ENCODE measurements at regions not wholly inside any gene's neighbourhood (a gene's known extent, or its start where the extent isn't known, plus 50 kb on each side); places are given as distances from the start of the nearest gene placed in this dataset.

DNA sequence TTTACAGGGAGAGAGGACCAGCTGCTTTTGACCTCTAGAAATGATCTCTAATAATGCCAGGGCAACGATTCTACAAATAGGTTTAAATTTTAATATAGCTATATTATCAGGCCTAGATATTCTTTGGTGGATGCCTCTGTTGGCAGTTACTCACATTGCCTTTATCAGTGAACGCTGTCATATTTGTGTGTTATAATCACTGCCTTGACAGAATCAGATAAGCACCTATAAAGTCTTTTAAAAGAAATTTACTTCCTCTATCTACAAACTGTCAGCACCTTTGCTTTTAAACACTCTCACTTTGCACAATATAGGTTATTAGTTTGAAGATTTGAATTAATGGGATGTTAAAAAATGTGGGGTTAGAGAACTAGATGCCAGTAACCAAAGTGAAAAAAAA lies 324.1 kb downstream of the ZIC1 start:
- no peak for TF ChIP-seq RAD21 (IDR thresholded peaks at IDR 0.05; ENCODE audit: low read length)
- TF ChIP-seq CHD1 (IDR thresholded peaks at IDR 0.05; ENCODE audit: low read depth, low read length): no peak
- TF ChIP-seq, protein P1, sequence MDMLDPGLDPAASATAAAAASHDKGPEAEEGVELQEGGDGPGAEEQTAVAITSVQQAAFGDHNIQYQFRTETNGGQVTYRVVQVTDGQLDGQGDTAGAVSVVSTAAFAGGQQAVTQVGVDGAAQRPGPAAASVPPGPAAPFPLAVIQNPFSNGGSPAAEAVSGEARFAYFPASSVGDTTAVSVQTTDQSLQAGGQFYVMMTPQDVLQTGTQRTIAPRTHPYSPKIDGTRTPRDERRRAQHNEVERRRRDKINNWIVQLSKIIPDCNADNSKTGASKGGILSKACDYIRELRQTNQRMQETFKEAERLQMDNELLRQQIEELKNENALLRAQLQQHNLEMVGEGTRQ (IDR thresholded peaks at IDR 0.05; ENCODE audit: low read depth, low read length): no peak
- H3K23ac ChIP-seq (ENCODE audit: low read depth, low read length): no peak overlapping the region
- H3K18ac ChIP-seq (ENCODE audit: low read depth, low read length): no peak overlapping the region
- no peak overlapping the region for H2AFZ ChIP-seq (replicated peaks; ENCODE audit: low read length, poor library complexity)
- WGBS, 2 experiments (ENCODE audit: extremely low coverage in 2 of 2, insufficient read length in 1 of 2): no CpG with 5 or more reads among the region's 2 CpGs
- H2AK5ac ChIP-seq (ENCODE audit: low read depth, low read length): no peak overlapping the region
- no peak overlapping the region for H4K91ac ChIP-seq (ENCODE audit: insufficient read depth, low read depth, low read length)
- DNase-seq (no peak), ATAC-seq (ENCODE audit: low read depth) (no peak)
- no peaks in the 10 kb centered on the region for H3K36me3 ChIP-seq (ENCODE audit: control insufficient read depth, insufficient read depth, low read length)
- H4K20me1 ChIP-seq (ENCODE audit: insufficient read depth, low read length): no peaks in the 10 kb centered on the region
- no peaks in the 10 kb centered on the region for H3K79me1 ChIP-seq (ENCODE audit: low read depth in 1 of 2, low read length in 2 of 2)
- H3K27me3 ChIP-seq (ENCODE audit: control insufficient read depth, insufficient read depth, low read length): no peaks in the 10 kb centered on the region
- no peak overlapping the region for H2BK15ac ChIP-seq (ENCODE audit: low read depth, low read length)
- H4K8ac ChIP-seq (ENCODE audit: low read depth in 2 of 2, low read length in 2 of 2): no peak overlapping the region
- no peak overlapping the region for H2BK5ac ChIP-seq (ENCODE audit: low read depth, low read length, poor library complexity, severe bottlenecking)
- CTCF ChIA-PET: no interaction called here
- no peak overlapping the region for H3K56ac ChIP-seq (ENCODE audit: extremely low read depth, insufficient read depth, low read length)
- H3K4me1 ChIP-seq (ENCODE audit: control insufficient read depth, insufficient read depth, low read length): no peaks in the 10 kb centered on the region
- H3K4me2 ChIP-seq (ENCODE audit: low read depth, low read length): no peak overlapping the region
- in situ Hi-C loops (cut with MboI; ENCODE audit: low sequenced_read_pairs): no loop called here
- H3K14ac ChIP-seq (replicated peaks; ENCODE audit: low read depth, low read length): no peak overlapping the region
- no peak overlapping the region for H3K4ac ChIP-seq (ENCODE audit: low read depth, low read length)
- H2BK120ac ChIP-seq (ENCODE audit: low read depth, low read length): no peak overlapping the region
- dilution Hi-C loops (cut with HindIII; ENCODE audit: low sequenced_read_pairs, unreplicated experiment): no loop called here
- no peak overlapping the region for H2AK9ac ChIP-seq (replicated peaks; ENCODE audit: low read depth, low read length, poor library complexity)
- POLR2A ChIA-PET (ENCODE audit: unreplicated experiment): no interaction called here
- H2BK20ac ChIP-seq (ENCODE audit: low read depth, low read length): no peak overlapping the region
- H3K9me1 ChIP-seq (ENCODE audit: insufficient read depth, low read length): no peaks in the 10 kb centered on the region
- H3K27ac ChIP-seq (ENCODE audit: insufficient read depth, low read length): no peak overlapping the region
- H4K5ac ChIP-seq (ENCODE audit: low read depth, low read length): no peak overlapping the region
- H3K9me3 ChIP-seq (ENCODE audit: control insufficient read depth, insufficient read depth, low read length): no peaks in the 10 kb centered on the region
- intact Hi-C loops (cut with micrococcal nuclease): no loop called here
- BruUV-seq (replicated peaks): no TSS peak
- no peak overlapping the region for H3K9ac ChIP-seq (ENCODE audit: low read depth, low read length)
- no peak overlapping the region for H3K4me3 ChIP-seq (ENCODE audit: insufficient read depth, low read depth, low read length)

Data from IMR-90 (cell line).